NCI-H774 (cell line): ENCODE measurements at regions not wholly inside any gene's neighbourhood (a gene's known extent, or its start where the extent isn't known, plus 50 kb on each side); places are given as distances from the start of the nearest gene placed in this dataset.

Experiments
- DNase-seq: peaks from one replicate; lab custom pipeline; 2025; lab: John Stamatoyannopoulos, UW

- DNase-seq, result no peak
Measured at GRCh38 chr10:128614802-128615553, 488.8 kb upstream of the MKI67 start.

- DNase-seq, result no peak
Measured at GRCh38 chr10:128617532-128617931, 491.3 kb upstream of the MKI67 start.

- no peak for DNase-seq
Measured at GRCh38 chr10:128622706-128623105, 496.5 kb upstream of the MKI67 start.

GRCh38 chr10:128623776-128624175 is 497.6 kb upstream of the MKI67 start:
- DNase-seq, result no peak

GRCh38 chr10:128624656-128625530 is 498.7 kb upstream of the MKI67 start:
- no peak for DNase-seq

- DNase-seq, result no peak
Measured at GRCh38 chr10:128625926-128626325, 499.7 kb upstream of the MKI67 start.

GRCh38 chr10:128626397-128627000 is 500.3 kb upstream of the MKI67 start:
- no peak for DNase-seq

- no peak for DNase-seq
Measured at GRCh38 chr10:128627811-128628210, 501.6 kb upstream of the MKI67 start.

GRCh38 chr10:128628252-128628651 is 502.0 kb upstream of the MKI67 start:
- DNase-seq, result no peak

GRCh38 chr10:128629111-128630096 is 503.2 kb upstream of the MKI67 start:
- DNase-seq, result no peak

- DNase-seq, result no peak
Measured at GRCh38 chr10:128630787-128631252, 504.6 kb upstream of the MKI67 start.

GRCh38 chr10:128631801-128632241 is 505.6 kb upstream of the MKI67 start:
- no peak for DNase-seq

- DNase-seq, result no peak
Measured at GRCh38 chr10:128632694-128633093, 506.5 kb upstream of the MKI67 start.

- no peak for DNase-seq
Measured at GRCh38 chr10:128633864-128634540, 507.8 kb upstream of the MKI67 start.

- no peak for DNase-seq
Measured at GRCh38 chr10:128642023-128642422, 515.8 kb upstream of the MKI67 start.

GRCh38 chr10:128642502-128642901 is 516.3 kb upstream of the MKI67 start:
- DNase-seq, result no peak

- no peak for DNase-seq
Measured at GRCh38 chr10:128643658-128644057, 517.4 kb upstream of the MKI67 start.

GRCh38 chr10:128645486-128645885 is 519.3 kb upstream of the MKI67 start:
- DNase-seq, result no peak

- DNase-seq, result no peak
Measured at GRCh38 chr10:128646956-128647355, 520.7 kb upstream of the MKI67 start.

GRCh38 chr10:128657548-128657947 is 531.3 kb upstream of the MKI67 start:
- no peak for DNase-seq

- DNase-seq, result no peak
Measured at GRCh38 chr10:128660726-128661125, 534.5 kb upstream of the MKI67 start.
